NCI-H748 (cell line): ENCODE measurements at regions not wholly inside any gene's neighbourhood (a gene's known extent, or its start where the extent isn't known, plus 50 kb on each side); places are given as distances from the start of the nearest gene placed in this dataset.

Experiments
- DNase-seq: peaks from one replicate; lab custom pipeline; 2025; ENCODE audit not compliant: unreplicated experiment; lab: John Stamatoyannopoulos, UW

GRCh38 chr11:69364921-69365320 lies 71.0 kb downstream of the MYEOV start:
- peak; percentile 58 for DNase-seq

- DNase-seq, result no peak
These were observed 71.6 kb downstream of the MYEOV start for GRCh38 chr11:69365558-69365957.

GRCh38 chr11:69366591-69366990 lies 72.6 kb downstream of the MYEOV start:
- DNase-seq, result no peak

- no peak for DNase-seq
These were observed 73.4 kb downstream of the MYEOV start for GRCh38 chr11:69367211-69367964.

GRCh38 chr11:69368119-69368880 lies 74.3 kb downstream of the MYEOV start:
- DNase-seq, result no peak

GRCh38 chr11:69369210-69369825 lies 75.4 kb downstream of the MYEOV start:
- no peak for DNase-seq

GRCh38 chr11:69369945-69370344 lies 76.0 kb downstream of the MYEOV start:
- no peak for DNase-seq

GRCh38 chr11:69370984-69371709 lies 77.2 kb downstream of the MYEOV start:
- no peak for DNase-seq

- DNase-seq, result no peak
These were observed 78.0 kb downstream of the MYEOV start for GRCh38 chr11:69371731-69372588.

- peak; percentile 11 for DNase-seq
These were observed 78.8 kb downstream of the MYEOV start for GRCh38 chr11:69372589-69373250.

- DNase-seq, result no peak
These were observed 79.3 kb downstream of the MYEOV start for GRCh38 chr11:69373251-69373635.

- peak; percentile 92 for DNase-seq
These were observed 80.4 kb downstream of the MYEOV start for GRCh38 chr11:69374110-69374945.

GRCh38 chr11:69374946-69375310 lies 81.0 kb downstream of the MYEOV start:
- DNase-seq, result no peak

GRCh38 chr11:69375316-69376154 lies 81.6 kb downstream of the MYEOV start:
- no peak for DNase-seq

- no peak for DNase-seq
These were observed 82.4 kb downstream of the MYEOV start for GRCh38 chr11:69376155-69377028.

- DNase-seq, result peak; percentile 46
These were observed 83.3 kb downstream of the MYEOV start for GRCh38 chr11:69377029-69377952.
